Temporal lobe (tissue), 1 donor: ENCODE measurements at regions not wholly inside any gene's neighbourhood (a gene's known extent, or its start where the extent isn't known, plus 50 kb on each side); places are given as distances from the start of the nearest gene placed in this dataset. TPM values are rescaled to one million over a fixed set of nuclear protein-coding genes. Genes with fewer than 3 reads are reported as not detected.

Source experiments
- small RNA-seq: library from RNA; depleted of rRNA; stranded (forward); fragments of <200 nt; gene quantifications from one replicate; pipeline ENCODE3, GENCODE V24; 2014; ENCODE audit warnings: low replicate concordance

Small RNAs in the stretch of these regions (small RNA-seq; reads per million reads assigned to genes)
- not detected for gene RNA5SP20
